Panc1 (cell line): ENCODE measurements at regions not wholly inside any gene's neighbourhood (a gene's known extent, or its start where the extent isn't known, plus 50 kb on each side); places are given as distances from the start of the nearest gene placed in this dataset.

Source experiments
- ATAC-seq: fragments of 200-7000 bp; cut with Tn5 transposase; 2 replicates; pipeline ENCODE4 v1.9.1; 2020; ENCODE audit warnings: mild to moderate bottlenecking, moderate library complexity
- BruUV-seq: library from RNA; stranded (reverse); fragments of 400-500 nt; replicated peaks from 2 replicates; lab custom pipeline; 2021; lab: Mats Ljungman, UMichigan
- CTCF ChIA-PET: fragments of 300-600 bp; sonication (Branson Sonifier 250); formaldehyde crosslinking; loops from one replicate; lab custom pipeline; 2022; ENCODE audit warnings: antibody characterized with exemption; lab: Charles Lee
- POLR2A ChIA-PET: fragments of 300-600 bp; sonication (Branson Sonifier 250); formaldehyde crosslinking; loops from one replicate; lab custom pipeline; 2022; ENCODE audit warnings: antibody characterized with exemption; lab: Charles Lee
- DNase-seq: peaks from one replicate; pipeline ENCODE4 v3.0.0-alpha.2; 2010; ENCODE audit warnings: low read depth, low spot score
- H3K27ac ChIP-seq: 2 replicates; pipeline ENCODE4 v1.5.1; 2011; ENCODE audit warnings: mild to moderate bottlenecking, low read length, inconsistent platforms
- H3K27me3 ChIP-seq: fragments of 200-500 bp; sonication (Bioruptor generic); 2 replicates; pipeline ENCODE4 v1.6.0; 2014; ENCODE audit warnings: low read length, inconsistent platforms; ENCODE audit not compliant: control insufficient read depth, insufficient read depth
- H3K36me3 ChIP-seq: fragments of 200-500 bp; sonication (Bioruptor generic); 2 replicates; pipeline ENCODE4 v1.5.1; 2014; ENCODE audit warnings: inconsistent platforms, mild to moderate bottlenecking, low read length, moderate library complexity; ENCODE audit not compliant: control insufficient read depth, insufficient read depth
- H3K4me1 ChIP-seq: 2 replicates; pipeline ENCODE4 v1.5.1; 2011; ENCODE audit warnings: inconsistent platforms, mild to moderate bottlenecking, low read length, moderate library complexity; ENCODE audit not compliant: control insufficient read depth, insufficient read depth
- H3K4me3 ChIP-seq, 2 experiments: 2 replicates each; pipeline ENCODE4 v1.5.1; 2011 to 2012; ENCODE audit warnings: low read depth in 2 of 2, low read length in 2 of 2, mild to moderate bottlenecking in 2 of 2, inconsistent platforms in 1 of 2, moderate library complexity in 1 of 2
- H3K9me3 ChIP-seq: fragments of 200-500 bp; sonication (Bioruptor generic); 2 replicates; pipeline ENCODE4 v1.5.1; 2014; ENCODE audit warnings: low read depth, mild to moderate bottlenecking, inconsistent platforms, low read length, moderate library complexity; ENCODE audit not compliant: control insufficient read depth, insufficient read depth
- CTCF ChIP-seq: fragments of 450-650 bp; IDR thresholded peaks from 2 replicates; pipeline ENCODE4 v1.5.1; 2017; ENCODE audit warnings: mild to moderate bottlenecking
- POLR2AphosphoS5 ChIP-seq: IDR thresholded peaks from 2 replicates; pipeline ENCODE4 v1.6.1; 2012; ENCODE audit warnings: mild to moderate bottlenecking, low read depth, low read length, moderate library complexity
- REST ChIP-seq, 2 experiments: IDR thresholded peaks; 2 replicates each; pipeline ENCODE4 v1.6.1; 2011 to 2012; ENCODE audit warnings: low read depth in 2 of 2, control low read depth in 1 of 2, low read length in 1 of 2, mild to moderate bottlenecking in 1 of 2, moderate library complexity in 1 of 2; ENCODE audit not compliant: insufficient read depth in 1 of 2
- SIN3A ChIP-seq: IDR thresholded peaks from 2 replicates; pipeline ENCODE4 v1.6.1; 2012; ENCODE audit warnings: low read depth, mild to moderate bottlenecking, low read length, moderate library complexity, borderline replicate concordance; ENCODE audit not compliant: insufficient read depth
- TCF7L2 ChIP-seq: IDR thresholded peaks from 2 replicates; pipeline ENCODE4 v1.6.1; 2011; ENCODE audit warnings: mild to moderate bottlenecking, low read depth, low read length, inconsistent platforms
- in situ Hi-C: cut with HindIII; loops from 2 replicates; pipeline ENCODE4 v1.10.0; 2016; ENCODE audit warnings: low sequenced_read_pairs, low pct_unique_long_range_greater_than_20kb
- intact Hi-C: fragments of 100-400 bp; cut with micrococcal nuclease; formaldehyde crosslinking; loops from one replicate; pipeline ENCODE4 v1.10.0; 2022; ENCODE audit not compliant: unreplicated experiment

- no peak overlapping the region for H3K27ac ChIP-seq
- no TSS peak for BruUV-seq
- no peak overlapping the region for H3K4me3 ChIP-seq
- ATAC-seq (no peak), DNase-seq (no peak)
- no peaks in the 10 kb centered on the region for H3K27me3 ChIP-seq
- in situ Hi-C loops: no loop called here
- no peaks in the 10 kb centered on the region for H3K4me1 ChIP-seq
- TF ChIP-seq POLR2AphosphoS5: no peak
- TF ChIP-seq REST (IDR thresholded peaks at IDR 0.05; ENCODE audit: insufficient read depth in 1 of 2, low read depth in 2 of 2, low read length in 1 of 2): no peak
- TF ChIP-seq SIN3A: no peak
- no peak for TF ChIP-seq TCF7L2
- TF ChIP-seq CTCF: no peak
- H3K36me3 ChIP-seq: no peaks in the 10 kb centered on the region
- intact Hi-C loops: no loop called here
- ChIA-PET POLR2A (no interaction called here), CTCF (no interaction called here)
- H3K9me3 ChIP-seq: no peaks in the 10 kb centered on the region
Observed at GRCh38 chr2:117523711-117524238, 290.7 kb upstream of the DDX18 start.

- Histone ChIP-seq H3K9me3 (no peaks in the 10 kb centered on the region), H3K4me3 (no peak overlapping the region), H3K4me1 (no peaks in the 10 kb centered on the region), H3K27ac (no peak overlapping the region), H3K36me3 (no peaks in the 10 kb centered on the region), H3K27me3 (no peaks in the 10 kb centered on the region)
- POLR2A ChIA-PET: interaction anchor here (0.5 kb wide), 1 partner anchor 153 kb away, joined by 3 read pairs; no protein-coding TSS in a partner anchor
- BruUV-seq: no TSS peak
- no peak for ATAC-seq
- intact Hi-C loops: no loop called here
- CTCF ChIA-PET: no interaction called here
- in situ Hi-C loops: no loop called here
- peak; percentile 42 for TF ChIP-seq CTCF
- TF ChIP-seq TCF7L2: no peak
- DNase-seq: no peak
Observed at GRCh38 chr2:117536139-117536538, 278.4 kb upstream of the DDX18 start.
